ENCODE measurements at regions not wholly inside any gene's neighbourhood (a gene's known extent, or its start where the extent isn't known, plus 50 kb on each side); places are given as distances from the start of the nearest gene placed in this dataset.

GRCh38 chr4:72860766-72861165 lies 208.8 kb downstream of the COX18 start:
- H3K4me1 Mint-ChIP-seq, result no peaks in the 10 kb centered on the region
- no peak overlapping the region for H3K4me3 ChIP-seq (ENCODE audit: low read length)
- H3K36me3 Mint-ChIP-seq (ENCODE audit: low read depth), result no peaks in the 10 kb centered on the region
- no peaks in the 10 kb centered on the region for H3K4me1 ChIP-seq (ENCODE audit: control insufficient read depth, insufficient read depth, low read length)
- no peak for TF ChIP-seq CTCF (conservative IDR thresholded peaks at IDR 0.05)
- H3K36me3 ChIP-seq (ENCODE audit: control insufficient read depth, insufficient read depth, low read length), result no peaks in the 10 kb centered on the region
- no peaks in the 10 kb centered on the region for H3K9me3 ChIP-seq (ENCODE audit: control insufficient read depth, low read length)
- no peak overlapping the region for H3K27ac Mint-ChIP-seq
- no peak overlapping the region for H3K9ac ChIP-seq (ENCODE audit: extremely low read depth, low read length, poor library complexity, severe bottlenecking)
- no peaks in the 10 kb centered on the region for H3K27me3 ChIP-seq (ENCODE audit: control insufficient read depth, insufficient read depth, low read length, poor library complexity, severe bottlenecking)
- DNase-seq, result no peak
- no peaks in the 10 kb centered on the region for H3K27me3 Mint-ChIP-seq (ENCODE audit: insufficient read depth)
- no peak overlapping the region for H3K4me3 Mint-ChIP-seq
- H3K27ac ChIP-seq (ENCODE audit: low read depth, low read length), result no peak overlapping the region
- no peaks in the 10 kb centered on the region for H3K9me3 Mint-ChIP-seq

- Mint-ChIP-seq H3K27me3 (ENCODE audit: insufficient read depth) (peaks cover 2% of the 10 kb centered on the region), H3K4me3 (no peak overlapping the region), H3K36me3 (ENCODE audit: low read depth) (no peaks in the 10 kb centered on the region), H3K27ac (no peak overlapping the region), H3K4me1 (no peaks in the 10 kb centered on the region), H3K9me3 (no peaks in the 10 kb centered on the region)
- Histone ChIP-seq H3K9ac (ENCODE audit: extremely low read depth, low read length, poor library complexity, severe bottlenecking) (no peak overlapping the region), H3K36me3 (ENCODE audit: control insufficient read depth, insufficient read depth, low read length) (no peaks in the 10 kb centered on the region), H3K4me3 (ENCODE audit: low read length) (no peak overlapping the region), H3K27me3 (ENCODE audit: control insufficient read depth, insufficient read depth, low read length, poor library complexity, severe bottlenecking) (no peaks in the 10 kb centered on the region), H3K4me1 (ENCODE audit: control insufficient read depth, insufficient read depth, low read length) (no peaks in the 10 kb centered on the region), H3K27ac (ENCODE audit: low read depth, low read length) (no peak overlapping the region), H3K9me3 (ENCODE audit: control insufficient read depth, low read length) (no peaks in the 10 kb centered on the region)
- 85 to 100% methylated on average over 1 to 4 of the region's 4 CpGs for WGBS, 2 experiments (ENCODE audit: insufficient coverage in 1 of 2, insufficient read length in 1 of 2)
- TF ChIP-seq CTCF (conservative IDR thresholded peaks at IDR 0.05), result no peak
- no peak for DNase-seq
Observed at GRCh38 chr4:72858328-72858727, 211.2 kb downstream of the COX18 start.

- Mint-ChIP-seq H3K9me3 (no peaks in the 10 kb centered on the region), H3K36me3 (ENCODE audit: low read depth) (no peaks in the 10 kb centered on the region), H3K4me1 (no peaks in the 10 kb centered on the region), H3K27me3 (ENCODE audit: insufficient read depth) (peaks cover 2% of the 10 kb centered on the region), H3K4me3 (no peak overlapping the region), H3K27ac (no peak overlapping the region)
- H3K27ac ChIP-seq (ENCODE audit: low read depth, low read length), result no peak overlapping the region
- H3K4me1 ChIP-seq (ENCODE audit: control insufficient read depth, insufficient read depth, low read length), result no peaks in the 10 kb centered on the region
- no peaks in the 10 kb centered on the region for H3K36me3 ChIP-seq (ENCODE audit: control insufficient read depth, insufficient read depth, low read length)
- TF ChIP-seq CTCF (conservative IDR thresholded peaks at IDR 0.05), result no peak
- H3K9me3 ChIP-seq (ENCODE audit: control insufficient read depth, low read length), result no peaks in the 10 kb centered on the region
- H3K9ac ChIP-seq (ENCODE audit: extremely low read depth, low read length, poor library complexity, severe bottlenecking), result no peak overlapping the region
- no peak overlapping the region for H3K4me3 ChIP-seq (ENCODE audit: low read length)
- H3K27me3 ChIP-seq (ENCODE audit: control insufficient read depth, insufficient read depth, low read length, poor library complexity, severe bottlenecking), result no peaks in the 10 kb centered on the region
- WGBS, 2 experiments (ENCODE audit: insufficient coverage in 1 of 2, insufficient read length in 1 of 2), result 0 to 45% methylated on average over 1 to 2 of the region's 2 CpGs
- DNase-seq, result no peak
Observed at GRCh38 chr4:72857787-72858186, 211.7 kb downstream of the COX18 start.

Measured in endodermal cell (in vitro differentiated cells).